C4-2B (cell line): ENCODE measurements at regions not wholly inside any gene's neighbourhood (a gene's known extent, or its start where the extent isn't known, plus 50 kb on each side); places are given as distances from the start of the nearest gene placed in this dataset.

Experiments
- H3K27ac ChIP-seq: fragments of 450-650 bp; 2 replicates; pipeline ENCODE4 v1.5.1; 2017
- CTCF ChIP-seq: fragments of 450-650 bp; conservative IDR thresholded peaks from 2 replicates; pipeline ENCODE4 v1.5.1; 2017; ENCODE audit warnings: mild to moderate bottlenecking
- ZFX ChIP-seq: fragments of 450-650 bp; IDR thresholded peaks from 2 replicates; pipeline ENCODE4 v1.6.1; 2017

- H3K27ac ChIP-seq = no peak overlapping the region
- TF ChIP-seq CTCF (no peak), ZFX (no peak)
These were observed 58.8 kb upstream of the ADCY1 start for GRCh38 chr7:45515346-45515745.
